ENCODE measurements at regions not wholly inside any gene's neighbourhood (a gene's known extent, or its start where the extent isn't known, plus 50 kb on each side); places are given as distances from the start of the nearest gene placed in this dataset.

DNA sequence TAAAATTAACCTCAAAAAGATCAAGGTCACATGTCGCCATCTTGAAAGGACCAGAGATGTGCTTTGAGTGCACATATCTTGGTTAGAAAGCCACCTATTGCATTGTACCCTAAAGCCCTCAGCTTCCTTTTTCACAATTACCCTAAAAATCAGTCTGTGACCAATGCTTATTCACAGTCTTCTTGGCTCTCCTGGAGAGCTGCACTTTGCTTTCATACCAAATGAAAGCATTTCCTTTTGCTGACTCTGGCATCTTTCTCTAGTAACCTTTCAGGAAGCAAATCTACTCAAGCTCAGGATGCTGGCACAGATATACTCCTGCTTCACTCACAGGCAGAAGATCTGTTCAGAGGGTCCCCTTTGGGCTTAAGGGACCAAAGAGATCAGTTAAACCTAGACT, 160.7 kb upstream of the PUM3 start:
- Histone ChIP-seq H3K4me1 (ENCODE audit: control insufficient read depth in 1 of 2, insufficient read depth in 2 of 2, low read depth in 1 of 2, low read length in 1 of 2) (no peaks in the 10 kb centered on the region), H3K79me2 (ENCODE audit: insufficient read depth) (no peaks in the 10 kb centered on the region), H3F3A (replicated peaks; ENCODE audit: insufficient read depth) (no peaks in the 10 kb centered on the region), H2AFZ (ENCODE audit: low read depth) (no peak overlapping the region), H3K9ac (no peak overlapping the region), H3K27me3 (ENCODE audit: insufficient read depth) (no peaks in the 10 kb centered on the region), H3K36me3 (replicated peaks in 1 of 2; ENCODE audit: control insufficient read depth in 1 of 2, insufficient read depth in 2 of 2, low read length in 1 of 2) (no peaks in the 10 kb centered on the region), H3K4me3 (ENCODE audit: low read depth in 2 of 2, low read length in 1 of 2) (no peak overlapping the region), H3K27ac (ENCODE audit: low read depth in 2 of 2, low read length in 1 of 2) (no peak overlapping the region), H3K4me2 (no peak overlapping the region), H4K20me1 (ENCODE audit: insufficient read depth) (no peaks in the 10 kb centered on the region), H3K9me2 (no peaks in the 10 kb centered on the region), H3K9me3 (no peaks in the 10 kb centered on the region)
- POLR2A ChIA-PET: no interaction called here
- 31% methylated on average over 1 of the region's 1 CpG for WGBS (ENCODE audit: low lambda C conversion rate)
- CTCF ChIA-PET: interaction anchor here (0.8 kb wide), 1 partner anchor 30 kb away, joined by 3 read pairs; no protein-coding TSS in a partner anchor
- TF ChIP-seq, protein P1, sequence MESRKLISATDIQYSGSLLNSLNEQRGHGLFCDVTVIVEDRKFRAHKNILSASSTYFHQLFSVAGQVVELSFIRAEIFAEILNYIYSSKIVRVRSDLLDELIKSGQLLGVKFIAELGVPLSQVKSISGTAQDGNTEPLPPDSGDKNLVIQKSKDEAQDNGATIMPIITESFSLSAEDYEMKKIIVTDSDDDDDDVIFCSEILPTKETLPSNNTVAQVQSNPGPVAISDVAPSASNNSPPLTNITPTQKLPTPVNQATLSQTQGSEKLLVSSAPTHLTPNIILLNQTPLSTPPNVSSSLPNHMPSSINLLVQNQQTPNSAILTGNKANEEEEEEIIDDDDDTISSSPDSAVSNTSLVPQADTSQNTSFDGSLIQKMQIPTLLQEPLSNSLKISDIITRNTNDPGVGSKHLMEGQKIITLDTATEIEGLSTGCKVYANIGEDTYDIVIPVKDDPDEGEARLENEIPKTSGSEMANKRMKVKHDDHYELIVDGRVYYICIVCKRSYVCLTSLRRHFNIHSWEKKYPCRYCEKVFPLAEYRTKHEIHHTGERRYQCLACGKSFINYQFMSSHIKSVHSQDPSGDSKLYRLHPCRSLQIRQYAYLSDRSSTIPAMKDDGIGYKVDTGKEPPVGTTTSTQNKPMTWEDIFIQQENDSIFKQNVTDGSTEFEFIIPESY (IDR thresholded peaks at IDR 0.05; ENCODE audit: borderline replicate concordance, low read depth): no peak
- no peak for DNase-seq

DNA sequence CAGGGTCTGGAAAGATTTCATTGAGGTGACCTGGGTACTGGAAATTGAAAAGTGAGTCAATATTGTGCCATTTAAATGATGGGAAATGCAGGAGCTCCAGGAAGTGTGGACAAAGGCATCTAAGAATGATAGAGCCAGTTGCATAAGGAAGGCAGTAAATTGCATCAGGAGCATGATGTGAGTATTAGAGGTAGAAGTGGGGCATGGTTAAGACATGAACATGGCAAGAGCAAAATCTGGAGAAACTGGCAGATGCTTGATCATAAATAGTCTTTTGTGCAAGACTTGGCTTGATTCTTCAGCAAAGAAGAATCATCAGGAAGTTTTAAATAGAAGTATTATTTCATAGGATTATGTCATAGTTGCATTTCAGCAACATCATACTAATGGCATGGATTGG, 157.4 kb upstream of the PUM3 start:
- H3K9ac ChIP-seq: no peak overlapping the region

More for the DNA sequence above, 157.4 kb upstream of the PUM3 start:
- no peak for TF ChIP-seq JUND (IDR thresholded peaks at IDR 0.05)
- TF ChIP-seq CHD2 (IDR thresholded peaks at IDR 0.05; ENCODE audit: low read length, partially characterized antibody): no peak
- TF ChIP-seq, protein P2, sequence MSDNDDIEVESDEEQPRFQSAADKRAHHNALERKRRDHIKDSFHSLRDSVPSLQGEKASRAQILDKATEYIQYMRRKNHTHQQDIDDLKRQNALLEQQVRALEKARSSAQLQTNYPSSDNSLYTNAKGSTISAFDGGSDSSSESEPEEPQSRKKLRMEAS (IDR thresholded peaks at IDR 0.05; ENCODE audit: low read depth): no peak
- TF ChIP-seq NFIC (IDR thresholded peaks at IDR 0.05; ENCODE audit: borderline replicate concordance): no peak
- no peak for TF ChIP-seq TCF12 (IDR thresholded peaks at IDR 0.05)
- TF ChIP-seq NRF1 (IDR thresholded peaks at IDR 0.05; ENCODE audit: low read depth, low read length): no peak
- TF ChIP-seq RFX5 (IDR thresholded peaks at IDR 0.05; ENCODE audit: low read length): no peak
- no peak for TF ChIP-seq FOXJ3 (CRISPR knock-in tag; IDR thresholded peaks at IDR 0.05)
- TF ChIP-seq, protein P3, sequence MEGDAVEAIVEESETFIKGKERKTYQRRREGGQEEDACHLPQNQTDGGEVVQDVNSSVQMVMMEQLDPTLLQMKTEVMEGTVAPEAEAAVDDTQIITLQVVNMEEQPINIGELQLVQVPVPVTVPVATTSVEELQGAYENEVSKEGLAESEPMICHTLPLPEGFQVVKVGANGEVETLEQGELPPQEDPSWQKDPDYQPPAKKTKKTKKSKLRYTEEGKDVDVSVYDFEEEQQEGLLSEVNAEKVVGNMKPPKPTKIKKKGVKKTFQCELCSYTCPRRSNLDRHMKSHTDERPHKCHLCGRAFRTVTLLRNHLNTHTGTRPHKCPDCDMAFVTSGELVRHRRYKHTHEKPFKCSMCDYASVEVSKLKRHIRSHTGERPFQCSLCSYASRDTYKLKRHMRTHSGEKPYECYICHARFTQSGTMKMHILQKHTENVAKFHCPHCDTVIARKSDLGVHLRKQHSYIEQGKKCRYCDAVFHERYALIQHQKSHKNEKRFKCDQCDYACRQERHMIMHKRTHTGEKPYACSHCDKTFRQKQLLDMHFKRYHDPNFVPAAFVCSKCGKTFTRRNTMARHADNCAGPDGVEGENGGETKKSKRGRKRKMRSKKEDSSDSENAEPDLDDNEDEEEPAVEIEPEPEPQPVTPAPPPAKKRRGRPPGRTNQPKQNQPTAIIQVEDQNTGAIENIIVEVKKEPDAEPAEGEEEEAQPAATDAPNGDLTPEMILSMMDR (IDR thresholded peaks at IDR 0.05): no peak
- no peak for TF ChIP-seq EP300 (IDR thresholded peaks at IDR 0.05; ENCODE audit: borderline replicate concordance in 1 of 2, low read depth in 1 of 2, low read length in 1 of 2)
- TF ChIP-seq RCOR1 (IDR thresholded peaks at IDR 0.05; ENCODE audit: low read length): no peak
- Histone ChIP-seq H4K20me1 (ENCODE audit: insufficient read depth) (no peaks in the 10 kb centered on the region), H2AFZ (ENCODE audit: low read depth) (no peak overlapping the region), H3K36me3 (replicated peaks in 1 of 2; ENCODE audit: control insufficient read depth in 1 of 2, insufficient read depth in 2 of 2, low read length in 1 of 2) (no peaks in the 10 kb centered on the region), H3K27ac (ENCODE audit: low read depth in 2 of 2, low read length in 1 of 2) (no peak overlapping the region), H3K79me2 (ENCODE audit: insufficient read depth) (no peaks in the 10 kb centered on the region), H3K4me1 (ENCODE audit: control insufficient read depth in 1 of 2, insufficient read depth in 2 of 2, low read depth in 1 of 2, low read length in 1 of 2) (no peaks in the 10 kb centered on the region), H3K9me3 (no peaks in the 10 kb centered on the region), H3K4me2 (no peak overlapping the region), H3K9me2 (no peaks in the 10 kb centered on the region), H3K27me3 (ENCODE audit: insufficient read depth) (no peaks in the 10 kb centered on the region), H3F3A (replicated peaks; ENCODE audit: insufficient read depth) (no peaks in the 10 kb centered on the region), H3K4me3 (ENCODE audit: low read depth in 2 of 2, low read length in 1 of 2) (no peak overlapping the region)
- DNase-seq: no peak
- CTCF ChIA-PET: no interaction called here
- POLR2A ChIA-PET: no interaction called here

All from SK-N-SH (cell line).